ENCODE measurements at regions not wholly inside any gene's neighbourhood (a gene's known extent, or its start where the extent isn't known, plus 50 kb on each side); places are given as distances from the start of the nearest gene placed in this dataset.

DNA sequence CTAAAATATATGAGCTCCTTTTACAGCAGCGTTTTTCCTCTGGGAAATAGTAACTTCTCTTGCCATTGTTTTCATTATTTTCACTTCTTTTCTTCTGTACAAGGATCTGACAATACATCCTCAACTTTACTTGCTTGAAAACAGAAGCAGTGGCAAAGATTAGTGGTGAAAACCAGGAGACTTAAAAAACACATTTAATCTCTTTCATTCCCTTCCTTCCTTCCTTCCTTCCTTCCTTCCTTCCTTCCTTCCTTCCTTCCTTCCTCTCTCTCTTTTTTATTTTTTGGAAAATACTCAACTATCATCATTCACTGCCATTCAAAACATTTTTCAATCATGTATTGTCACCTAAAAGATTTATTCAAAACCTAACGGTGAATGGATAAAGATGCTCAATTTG lies 1411.4 kb downstream of the NCAM2 start:
- TF ChIP-seq, protein P1, sequence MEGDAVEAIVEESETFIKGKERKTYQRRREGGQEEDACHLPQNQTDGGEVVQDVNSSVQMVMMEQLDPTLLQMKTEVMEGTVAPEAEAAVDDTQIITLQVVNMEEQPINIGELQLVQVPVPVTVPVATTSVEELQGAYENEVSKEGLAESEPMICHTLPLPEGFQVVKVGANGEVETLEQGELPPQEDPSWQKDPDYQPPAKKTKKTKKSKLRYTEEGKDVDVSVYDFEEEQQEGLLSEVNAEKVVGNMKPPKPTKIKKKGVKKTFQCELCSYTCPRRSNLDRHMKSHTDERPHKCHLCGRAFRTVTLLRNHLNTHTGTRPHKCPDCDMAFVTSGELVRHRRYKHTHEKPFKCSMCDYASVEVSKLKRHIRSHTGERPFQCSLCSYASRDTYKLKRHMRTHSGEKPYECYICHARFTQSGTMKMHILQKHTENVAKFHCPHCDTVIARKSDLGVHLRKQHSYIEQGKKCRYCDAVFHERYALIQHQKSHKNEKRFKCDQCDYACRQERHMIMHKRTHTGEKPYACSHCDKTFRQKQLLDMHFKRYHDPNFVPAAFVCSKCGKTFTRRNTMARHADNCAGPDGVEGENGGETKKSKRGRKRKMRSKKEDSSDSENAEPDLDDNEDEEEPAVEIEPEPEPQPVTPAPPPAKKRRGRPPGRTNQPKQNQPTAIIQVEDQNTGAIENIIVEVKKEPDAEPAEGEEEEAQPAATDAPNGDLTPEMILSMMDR (IDR thresholded peaks at IDR 0.05; ENCODE audit: low read depth, low read length) = no peak
- no peak for DNase-seq (ENCODE audit: extremely low read depth, low read depth)

DNA sequence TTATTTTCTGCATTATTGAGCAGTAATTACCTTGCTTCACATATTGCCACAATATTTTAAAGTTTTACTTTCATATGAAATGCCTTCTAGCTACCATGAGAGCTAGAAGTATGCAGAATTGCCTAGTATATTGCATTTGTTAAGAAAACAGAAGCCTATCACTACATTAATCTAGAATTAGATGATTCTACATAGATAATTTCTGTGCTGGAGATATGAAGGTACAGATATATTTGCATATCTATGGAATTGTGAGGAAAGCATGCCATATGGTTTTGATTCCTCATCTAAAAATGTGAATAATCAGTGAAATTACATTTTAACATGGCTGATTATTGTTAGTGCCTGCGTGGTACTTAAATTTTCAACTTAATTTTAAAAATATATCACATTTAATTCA lies 1418.3 kb downstream of the NCAM2 start:
- TF ChIP-seq, protein P1 (IDR thresholded peaks at IDR 0.05; ENCODE audit: low read depth, low read length) = no peak

DNA sequence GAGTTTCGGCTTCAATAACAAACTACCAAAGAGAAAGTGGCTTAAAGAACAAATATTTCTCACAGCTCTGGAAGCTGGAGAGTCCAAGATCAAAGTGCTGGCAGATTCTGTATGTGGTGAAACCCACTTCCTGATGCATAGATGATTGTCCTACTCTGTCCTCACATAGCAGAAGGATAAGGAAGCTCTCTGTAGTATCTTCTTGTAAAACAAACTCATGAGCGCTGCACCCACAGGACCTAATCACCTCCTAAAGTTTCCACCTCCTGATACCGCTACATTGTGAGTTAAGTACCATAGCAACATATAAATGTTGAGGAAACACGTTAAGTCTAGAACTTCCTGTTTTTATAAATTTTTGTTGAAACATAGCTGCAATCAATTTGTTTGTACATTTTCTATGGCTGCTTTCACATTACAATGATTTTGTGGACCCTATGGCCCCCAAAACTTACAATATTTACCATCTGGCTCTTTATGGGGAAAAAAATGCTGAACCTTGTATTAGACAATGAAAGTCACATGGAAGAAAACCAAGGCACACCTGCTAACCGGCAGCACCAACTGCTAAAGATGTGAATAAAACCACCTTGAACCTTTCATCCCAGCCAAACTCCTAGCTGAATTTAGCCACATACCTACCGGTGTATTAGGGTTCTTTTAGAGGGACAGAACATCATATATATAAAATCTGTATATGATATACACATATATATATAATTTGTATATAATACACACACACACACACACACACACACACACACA lies 1423.4 kb downstream of the NCAM2 start:
- DNase-seq (ENCODE audit: extremely low read depth, low read depth) = no peak
- TF ChIP-seq, protein P1 (IDR thresholded peaks at IDR 0.05; ENCODE audit: low read depth, low read length) = no peak

More for the DNA sequence above, 1418.3 kb downstream of the NCAM2 start:
- DNase-seq (ENCODE audit: extremely low read depth, low read depth) = no peak

DNA sequence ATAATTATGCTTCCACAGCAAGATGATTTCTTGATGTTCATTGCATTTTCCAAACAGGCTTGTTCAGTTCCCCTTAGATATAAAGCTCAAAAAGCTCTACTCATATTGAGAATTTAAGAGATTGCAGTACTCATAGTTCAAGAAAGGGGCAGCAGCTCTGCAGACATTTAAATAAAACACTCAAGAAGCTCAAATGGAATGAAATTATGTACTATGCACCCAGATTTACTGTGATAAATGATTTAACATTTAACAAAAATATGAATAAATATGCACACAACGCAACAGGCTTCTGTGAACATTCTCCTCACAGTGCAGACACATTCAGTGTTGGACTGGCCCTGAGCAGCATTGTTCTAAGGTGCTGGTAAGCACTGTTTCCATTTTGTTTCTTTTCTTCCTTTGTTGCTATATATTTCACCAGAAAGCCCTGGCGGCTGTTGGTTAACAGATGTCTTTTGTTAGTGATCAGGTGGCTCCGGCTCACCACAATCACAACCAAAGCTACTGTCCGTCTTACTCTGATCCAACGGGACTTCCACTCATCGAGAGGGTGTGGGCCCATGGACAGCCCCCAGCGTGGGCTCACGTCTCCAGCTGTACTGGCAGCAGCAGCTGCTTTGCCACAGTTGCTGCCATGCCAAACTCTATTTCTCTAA lies 1440.3 kb downstream of the NCAM2 start:
- TF ChIP-seq, protein P1 (IDR thresholded peaks at IDR 0.05; ENCODE audit: low read depth, low read length) = no peak
- DNase-seq (ENCODE audit: extremely low read depth, low read depth) = no peak

DNA sequence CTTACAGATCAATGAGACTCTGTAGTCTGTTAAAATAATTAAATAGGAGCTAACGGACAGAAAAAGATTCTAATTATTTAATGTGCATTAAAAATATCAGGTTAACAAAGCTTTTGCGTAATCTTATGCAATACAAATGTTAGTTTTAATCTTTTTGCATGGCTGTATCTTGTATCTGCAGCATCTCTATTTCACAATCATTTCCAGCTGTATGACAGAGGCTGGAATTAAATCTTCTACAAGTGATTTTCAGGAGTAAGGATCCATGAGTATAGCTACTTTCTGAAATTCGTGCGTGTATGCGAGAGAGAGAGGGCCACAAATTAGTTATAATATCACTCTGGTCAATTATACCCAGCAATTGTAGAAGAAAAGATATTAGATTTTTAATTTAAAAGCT lies 1446.8 kb downstream of the NCAM2 start:
- TF ChIP-seq, protein P1 (IDR thresholded peaks at IDR 0.05; ENCODE audit: low read depth, low read length) = no peak

DNA sequence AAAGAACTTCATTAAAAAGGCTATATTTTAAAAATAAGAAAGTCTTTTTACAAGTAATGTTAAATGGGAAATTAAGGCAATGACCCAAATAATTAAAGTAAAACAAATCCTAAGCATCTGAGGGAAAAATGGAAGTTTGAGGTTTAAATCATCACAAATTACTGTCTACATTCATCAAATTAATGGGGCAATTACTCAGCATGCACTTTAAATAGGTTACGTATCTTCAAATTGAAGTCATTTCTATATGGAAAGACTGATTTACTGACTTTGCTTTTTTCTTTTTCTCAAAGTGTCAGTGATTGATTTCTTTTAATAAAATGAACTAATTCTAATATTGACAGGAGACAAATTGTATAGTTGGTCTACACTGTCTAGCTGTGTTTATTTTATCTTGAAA lies 1452.3 kb downstream of the NCAM2 start:
- DNase-seq (ENCODE audit: extremely low read depth, low read depth) = no peak
- TF ChIP-seq, protein P1 (IDR thresholded peaks at IDR 0.05; ENCODE audit: low read depth, low read length) = no peak

More for the DNA sequence above, 1446.8 kb downstream of the NCAM2 start:
- DNase-seq (ENCODE audit: extremely low read depth, low read depth) = no peak

DNA sequence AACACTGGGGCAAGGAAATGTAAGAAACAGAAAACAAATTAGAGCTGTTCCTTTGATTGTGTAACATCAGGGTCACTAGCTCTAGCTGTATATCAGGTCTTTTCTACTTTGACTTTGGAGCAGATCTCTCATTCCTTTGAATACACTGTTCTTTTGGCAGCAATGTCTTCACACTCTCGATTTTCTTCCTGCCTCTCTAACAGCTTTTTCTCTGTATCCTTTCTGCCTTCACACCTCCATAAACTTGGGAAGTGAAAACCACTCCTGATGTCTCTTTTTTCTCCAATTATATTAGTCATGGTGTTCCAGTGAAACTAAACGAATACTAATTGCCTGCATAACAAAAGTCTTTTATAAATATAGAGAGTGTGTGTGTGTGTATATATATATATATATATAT lies 1458.0 kb downstream of the NCAM2 start:
- no peak for DNase-seq (ENCODE audit: extremely low read depth, low read depth)
- TF ChIP-seq, protein P1 (IDR thresholded peaks at IDR 0.05; ENCODE audit: low read depth, low read length) = no peak
